ENCODE measurements at regions not wholly inside any gene's neighbourhood (a gene's known extent, or its start where the extent isn't known, plus 50 kb on each side); places are given as distances from the start of the nearest gene placed in this dataset.
"Not testable (repeated sequence)": the region's sequence is repeated elsewhere in the genome, so short reads cannot be mapped to it uniquely, and the experiment has no call there.

DNA sequence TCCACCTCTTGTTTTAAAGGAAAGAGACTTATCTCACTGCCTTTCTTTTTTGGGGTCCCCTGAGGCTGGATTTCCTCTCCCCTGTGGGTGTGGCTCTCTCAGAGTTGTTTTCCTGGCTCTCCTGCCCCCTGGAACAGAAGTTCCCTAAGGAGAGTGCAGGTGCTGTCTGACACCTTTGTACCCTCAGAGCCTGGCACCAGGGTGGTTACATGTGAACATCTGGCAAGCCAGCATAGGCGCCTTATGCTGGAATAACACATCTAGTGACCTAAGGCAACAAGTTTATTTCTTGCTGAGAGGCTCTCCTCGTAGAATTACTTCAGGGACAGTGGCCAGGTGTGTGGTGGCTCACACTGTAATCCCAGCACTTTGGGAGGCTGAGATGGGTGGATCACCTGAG lies 172.9 kb upstream of the PTCH1 start:
- H2BK15ac ChIP-seq (ENCODE audit: low read length), result no peak overlapping the region
- no peak overlapping the region for H3K9ac ChIP-seq (ENCODE audit: low read depth, low read length, poor library complexity)
- no peak overlapping the region for H3K14ac ChIP-seq (ENCODE audit: low read length)
- H4K91ac ChIP-seq (ENCODE audit: low read depth, low read length, poor library complexity), result no peak overlapping the region
- H3K4ac ChIP-seq (ENCODE audit: low read length), result no peak overlapping the region
- no peak overlapping the region for H3K4me2 ChIP-seq (ENCODE audit: insufficient read depth, low read length, poor library complexity, severe bottlenecking)
- H3K36me3 ChIP-seq (replicated peaks in 1 of 2; ENCODE audit: control insufficient read depth in 2 of 2, insufficient read depth in 2 of 2, low read length in 2 of 2), result no peaks in the 10 kb centered on the region
- H3K27me3 ChIP-seq (ENCODE audit: control insufficient read depth in 3 of 3, insufficient read depth in 3 of 3, low read depth in 1 of 3, low read length in 3 of 3), result no peaks in the 10 kb centered on the region
- H3K18ac ChIP-seq (ENCODE audit: low read length), result no peak overlapping the region
- no peak overlapping the region for H2AK5ac ChIP-seq (ENCODE audit: low read depth, low read length)
- H2BK12ac ChIP-seq (ENCODE audit: low read length), result no peak overlapping the region
- no peak overlapping the region for H2BK120ac ChIP-seq (ENCODE audit: low read depth, low read length)
- DNase-seq (ENCODE audit: low spot score), result no peak
- H3K4me1 ChIP-seq (ENCODE audit: control insufficient read depth in 2 of 2, insufficient read depth in 1 of 2, low read depth in 1 of 2, low read length in 2 of 2), result no peaks in the 10 kb centered on the region
- no peak overlapping the region for H3K4me3 ChIP-seq (ENCODE audit: low read length in 2 of 2)
- H3K79me1 ChIP-seq (ENCODE audit: low read depth, low read length), result no peaks in the 10 kb centered on the region
- no peak overlapping the region for H2BK5ac ChIP-seq (ENCODE audit: low read length)
- no peak overlapping the region for H2AFZ ChIP-seq (ENCODE audit: low read length)
- no CpG with 5 or more reads among the region's 2 CpGs for WGBS, 2 donors (ENCODE audit: extremely low coverage in 2 of 2, insufficient read length in 2 of 2, insufficient replicate concordance in 1 of 2)
- H3K27ac ChIP-seq (replicated peaks; ENCODE audit: low read length), result no peak overlapping the region
- no peak overlapping the region for H3K23ac ChIP-seq (ENCODE audit: low read depth, low read length, poor library complexity)
- no peaks in the 10 kb centered on the region for H3K9me3 ChIP-seq (replicated peaks in 1 of 2; ENCODE audit: control insufficient read depth in 2 of 2, insufficient read depth in 1 of 2, low read depth in 1 of 2, low read length in 2 of 2)
- no peak overlapping the region for H4K8ac ChIP-seq (ENCODE audit: low read depth, low read length)

- Histone ChIP-seq H4K91ac (ENCODE audit: low read depth, low read length, poor library complexity) (no peak overlapping the region), H3K14ac (ENCODE audit: low read length) (no peak overlapping the region), H3K4me3 (ENCODE audit: low read length in 2 of 2) (no peak overlapping the region), H3K9ac (ENCODE audit: low read depth, low read length, poor library complexity) (no peak overlapping the region), H3K18ac (ENCODE audit: low read length) (no peak overlapping the region), H2AFZ (ENCODE audit: low read length) (no peak overlapping the region), H3K9me3 (replicated peaks in 1 of 2; ENCODE audit: control insufficient read depth in 2 of 2, insufficient read depth in 1 of 2, low read depth in 1 of 2, low read length in 2 of 2) (peaks cover 0 to 2% of the 10 kb centered on the region in 2 donors), H3K27me3 (ENCODE audit: control insufficient read depth in 3 of 3, insufficient read depth in 3 of 3, low read depth in 1 of 3, low read length in 3 of 3) (no peaks in the 10 kb centered on the region), H3K79me1 (ENCODE audit: low read depth, low read length) (no peaks in the 10 kb centered on the region), H3K27ac (replicated peaks; ENCODE audit: low read length) (no peak overlapping the region), H3K23ac (ENCODE audit: low read depth, low read length, poor library complexity) (no peak overlapping the region), H3K4me1 (ENCODE audit: control insufficient read depth in 2 of 2, insufficient read depth in 1 of 2, low read depth in 1 of 2, low read length in 2 of 2) (no peaks in the 10 kb centered on the region), H2BK5ac (ENCODE audit: low read length) (no peak overlapping the region), H2BK15ac (ENCODE audit: low read length) (no peak overlapping the region), H2BK120ac (ENCODE audit: low read depth, low read length) (no peak overlapping the region), H2AK5ac (ENCODE audit: low read depth, low read length) (no peak overlapping the region), H3K4me2 (ENCODE audit: insufficient read depth, low read length, poor library complexity, severe bottlenecking) (no peak overlapping the region), H4K8ac (ENCODE audit: low read depth, low read length) (no peak overlapping the region), H3K4ac (ENCODE audit: low read length) (no peak overlapping the region), H3K36me3 (replicated peaks in 1 of 2; ENCODE audit: control insufficient read depth in 2 of 2, insufficient read depth in 2 of 2, low read length in 2 of 2) (no peaks in the 10 kb centered on the region), H2BK12ac (ENCODE audit: low read length) (no peak overlapping the region)
- DNase-seq (ENCODE audit: low spot score), result no peak
- WGBS, 2 donors (ENCODE audit: extremely low coverage in 2 of 2, insufficient read length in 2 of 2, insufficient replicate concordance in 1 of 2), result no CpG with 5 or more reads among the region's 2 CpGs
These were observed 167.7 kb upstream of the PTCH1 start for GRCh38 chr9:95684516-95684915.

GRCh38 chr9:95680306-95680705 lies 163.5 kb upstream of the PTCH1 start:
- not testable (repeated sequence) for H3K18ac ChIP-seq (ENCODE audit: low read length); H3K27me3 ChIP-seq (ENCODE audit: control insufficient read depth in 3 of 3, insufficient read depth in 3 of 3, low read depth in 1 of 3, low read length in 3 of 3); H3K27ac ChIP-seq (replicated peaks; ENCODE audit: low read length); H2BK120ac ChIP-seq (ENCODE audit: low read depth, low read length); H3K9ac ChIP-seq (ENCODE audit: low read depth, low read length, poor library complexity); H2BK5ac ChIP-seq (ENCODE audit: low read length); H2AK5ac ChIP-seq (ENCODE audit: low read depth, low read length); H3K79me1 ChIP-seq (ENCODE audit: low read depth, low read length); H3K4me2 ChIP-seq (ENCODE audit: insufficient read depth, low read length, poor library complexity, severe bottlenecking); H3K36me3 ChIP-seq (replicated peaks in 1 of 2; ENCODE audit: control insufficient read depth in 2 of 2, insufficient read depth in 2 of 2, low read length in 2 of 2); H4K91ac ChIP-seq (ENCODE audit: low read depth, low read length, poor library complexity); H3K14ac ChIP-seq (ENCODE audit: low read length); H2AFZ ChIP-seq (ENCODE audit: low read length); H3K4me3 ChIP-seq (ENCODE audit: low read length in 2 of 2); H3K4me1 ChIP-seq (ENCODE audit: control insufficient read depth in 2 of 2, insufficient read depth in 1 of 2, low read depth in 1 of 2, low read length in 2 of 2); H3K4ac ChIP-seq (ENCODE audit: low read length); DNase-seq (ENCODE audit: low spot score); H2BK15ac ChIP-seq (ENCODE audit: low read length); H4K8ac ChIP-seq (ENCODE audit: low read depth, low read length); H3K23ac ChIP-seq (ENCODE audit: low read depth, low read length, poor library complexity); H2BK12ac ChIP-seq (ENCODE audit: low read length)
- WGBS, 2 donors (ENCODE audit: extremely low coverage in 2 of 2, insufficient read length in 2 of 2, insufficient replicate concordance in 1 of 2), result no CpG with 5 or more reads among the region's 26 CpGs
- peaks cover 10 to 15% of the 10 kb centered on the region in 2 donors for H3K9me3 ChIP-seq (replicated peaks in 1 of 2; ENCODE audit: control insufficient read depth in 2 of 2, insufficient read depth in 1 of 2, low read depth in 1 of 2, low read length in 2 of 2)

- H3K9me3 ChIP-seq (replicated peaks in 1 of 2; ENCODE audit: control insufficient read depth in 2 of 2, insufficient read depth in 1 of 2, low read depth in 1 of 2, low read length in 2 of 2), result peaks cover 10 to 15% of the 10 kb centered on the region in 2 donors
- no peak overlapping the region for H2AK5ac ChIP-seq (ENCODE audit: low read depth, low read length)
- no peak overlapping the region for H2BK15ac ChIP-seq (ENCODE audit: low read length)
- no peaks in the 10 kb centered on the region for H3K4me1 ChIP-seq (ENCODE audit: control insufficient read depth in 2 of 2, insufficient read depth in 1 of 2, low read depth in 1 of 2, low read length in 2 of 2)
- peaks cover 0 to 3% (median 0%) of the 10 kb centered on the region in 3 experiments for H3K27me3 ChIP-seq (ENCODE audit: control insufficient read depth in 3 of 3, insufficient read depth in 3 of 3, low read depth in 1 of 3, low read length in 3 of 3)
- no peak overlapping the region for H4K8ac ChIP-seq (ENCODE audit: low read depth, low read length)
- H3K4me3 ChIP-seq (ENCODE audit: low read length in 2 of 2), result no peak overlapping the region
- no peak overlapping the region for H3K4ac ChIP-seq (ENCODE audit: low read length)
- no peak overlapping the region for H3K23ac ChIP-seq (ENCODE audit: low read depth, low read length, poor library complexity)
- WGBS, 2 donors (ENCODE audit: extremely low coverage in 2 of 2, insufficient read length in 2 of 2, insufficient replicate concordance in 1 of 2), result no CpG with 5 or more reads among the region's 8 CpGs
- H3K14ac ChIP-seq (ENCODE audit: low read length), result no peak overlapping the region
- no peaks in the 10 kb centered on the region for H3K36me3 ChIP-seq (replicated peaks in 1 of 2; ENCODE audit: control insufficient read depth in 2 of 2, insufficient read depth in 2 of 2, low read length in 2 of 2)
- no peak overlapping the region for H4K91ac ChIP-seq (ENCODE audit: low read depth, low read length, poor library complexity)
- H2BK120ac ChIP-seq (ENCODE audit: low read depth, low read length), result no peak overlapping the region
- no peak overlapping the region for H2BK5ac ChIP-seq (ENCODE audit: low read length)
- no peak overlapping the region for H3K27ac ChIP-seq (replicated peaks; ENCODE audit: low read length)
- no peak overlapping the region for H3K4me2 ChIP-seq (ENCODE audit: insufficient read depth, low read length, poor library complexity, severe bottlenecking)
- H3K9ac ChIP-seq (ENCODE audit: low read depth, low read length, poor library complexity), result no peak overlapping the region
- no peak overlapping the region for H3K18ac ChIP-seq (ENCODE audit: low read length)
- no peak overlapping the region for H2BK12ac ChIP-seq (ENCODE audit: low read length)
- no peak for DNase-seq (ENCODE audit: low spot score)
- no peaks in the 10 kb centered on the region for H3K79me1 ChIP-seq (ENCODE audit: low read depth, low read length)
- no peak overlapping the region for H2AFZ ChIP-seq (ENCODE audit: low read length)
These were observed 163.1 kb upstream of the PTCH1 start for GRCh38 chr9:95679874-95680273.
